NCI-H526 (cell line): ENCODE measurements at regions not wholly inside any gene's neighbourhood (a gene's known extent, or its start where the extent isn't known, plus 50 kb on each side); places are given as distances from the start of the nearest gene placed in this dataset.

Experiments used
- DNase-seq, 2 experiments: peaks; one replicate each; lab custom pipeline; 2025; lab: John Stamatoyannopoulos, UW

- DNase-seq, result peak; percentile 8 to 26
Observed at GRCh38 chr5:125176005-125176390, 429.6 kb upstream of the ZNF608 start.

- no peak for DNase-seq
Observed at GRCh38 chr5:125177340-125177739, 430.9 kb upstream of the ZNF608 start.

- DNase-seq, result no peak
Observed at GRCh38 chr5:125179612-125180011, 433.2 kb upstream of the ZNF608 start.

GRCh38 chr5:125180231-125180829, 433.9 kb upstream of the ZNF608 start:
- no peak for DNase-seq

GRCh38 chr5:125181159-125181558, 434.7 kb upstream of the ZNF608 start:
- DNase-seq, result no peak

- no peak for DNase-seq
Observed at GRCh38 chr5:125181955-125182354, 435.5 kb upstream of the ZNF608 start.

- no peak for DNase-seq
Observed at GRCh38 chr5:125185740-125186139, 439.3 kb upstream of the ZNF608 start.

GRCh38 chr5:125186911-125187375, 440.5 kb upstream of the ZNF608 start:
- no peak for DNase-seq

GRCh38 chr5:125189531-125189941, 443.1 kb upstream of the ZNF608 start:
- no peak for DNase-seq

GRCh38 chr5:125190232-125191087, 444.0 kb upstream of the ZNF608 start:
- peak; percentile 15 to 50 for DNase-seq

- DNase-seq, result no peak
Observed at GRCh38 chr5:125194883-125195282, 448.4 kb upstream of the ZNF608 start.

- no peak for DNase-seq
Observed at GRCh38 chr5:125196481-125197111, 450.2 kb upstream of the ZNF608 start.

- DNase-seq, result no peak
Observed at GRCh38 chr5:125197321-125197720, 450.9 kb upstream of the ZNF608 start.

GRCh38 chr5:125198270-125198974, 452.0 kb upstream of the ZNF608 start:
- peak in 1 of 2 experiments; percentile 32 for DNase-seq

- no peak for DNase-seq
Observed at GRCh38 chr5:125199373-125199772, 452.9 kb upstream of the ZNF608 start.

- DNase-seq, result peak in 1 of 2 experiments; percentile 40
Observed at GRCh38 chr5:125199968-125200865, 453.8 kb upstream of the ZNF608 start.

GRCh38 chr5:125200866-125201373, 454.5 kb upstream of the ZNF608 start:
- DNase-seq, result no peak

GRCh38 chr5:125201446-125202052, 455.1 kb upstream of the ZNF608 start:
- no peak for DNase-seq

GRCh38 chr5:125202353-125202752, 455.9 kb upstream of the ZNF608 start:
- no peak for DNase-seq

GRCh38 chr5:125202871-125203438, 456.5 kb upstream of the ZNF608 start:
- no peak for DNase-seq
